H9 (cell line): ENCODE measurements at regions not wholly inside any gene's neighbourhood (a gene's known extent, or its start where the extent isn't known, plus 50 kb on each side); places are given as distances from the start of the nearest gene placed in this dataset.

Experiments used
- DNase-seq: peaks from one replicate; pipeline ENCODE4 v3.0.0-alpha.2; 2017
- H2AFZ ChIP-seq: one replicate; pipeline ENCODE4 v1.6.1; 2013; ENCODE audit warnings: mild to moderate bottlenecking, low read length, control low read depth, moderate library complexity
- H2AK5ac ChIP-seq: 2 replicates; pipeline ENCODE4 v1.6.1; 2013; ENCODE audit warnings: low read length, control low read depth, mixed read lengths; ENCODE audit not compliant: insufficient read length
- H2BK120ac ChIP-seq: one replicate; pipeline ENCODE4 v1.6.1; 2013; ENCODE audit warnings: low read depth, mild to moderate bottlenecking, low read length, control low read depth, inconsistent platforms; ENCODE audit not compliant: poor library complexity, severe bottlenecking
- H2BK12ac ChIP-seq: 2 replicates; pipeline ENCODE4 v1.6.1; 2013; ENCODE audit warnings: low read length, control low read depth, mixed read lengths, low read depth; ENCODE audit not compliant: insufficient read length
- H2BK15ac ChIP-seq: 2 replicates; pipeline ENCODE4 v1.6.1; 2013; ENCODE audit warnings: low read depth, low read length, control low read depth
- H2BK20ac ChIP-seq: one replicate; pipeline ENCODE4 v1.6.1; 2013; ENCODE audit warnings: low read depth, mild to moderate bottlenecking, low read length, control low read depth, inconsistent platforms; ENCODE audit not compliant: poor library complexity, severe bottlenecking
- H2BK5ac ChIP-seq: 2 replicates; pipeline ENCODE4 v1.6.1; 2013; ENCODE audit warnings: low read length, control low read depth, mixed read lengths; ENCODE audit not compliant: insufficient read length
- H3K14ac ChIP-seq: 2 replicates; pipeline ENCODE4 v1.6.1; 2013; ENCODE audit warnings: low read length, control low read depth; ENCODE audit not compliant: insufficient read depth
- H3K18ac ChIP-seq: 2 replicates; pipeline ENCODE4 v1.6.1; 2013; ENCODE audit warnings: low read depth, mild to moderate bottlenecking, mixed read lengths, low read length, control low read depth; ENCODE audit not compliant: insufficient read length
- H3K23ac ChIP-seq: 2 replicates; pipeline ENCODE4 v1.6.1; 2013; ENCODE audit warnings: low read length, control low read depth, mixed read lengths, low read depth; ENCODE audit not compliant: insufficient read length
- H3K23me2 ChIP-seq: 2 replicates; pipeline ENCODE4 v1.6.1; 2013; ENCODE audit warnings: low read depth, mild to moderate bottlenecking, mixed read lengths, low read length, control low read depth; ENCODE audit not compliant: insufficient read length, poor library complexity, severe bottlenecking
- H3K27ac ChIP-seq: 2 replicates; pipeline ENCODE4 v1.5.1; 2013; ENCODE audit warnings: low read length, control low read depth, mixed read lengths, low read depth; ENCODE audit not compliant: insufficient read length
- H3K27me3 ChIP-seq: 2 replicates; pipeline ENCODE4 v1.6.1; 2013; ENCODE audit warnings: low read length, control low read depth, inconsistent platforms; ENCODE audit not compliant: insufficient read depth
- H3K4ac ChIP-seq: 2 replicates; pipeline ENCODE4 v1.6.1; 2013; ENCODE audit warnings: low read depth, mild to moderate bottlenecking, control low read depth, inconsistent platforms, low read length, moderate library complexity
- H3K4me1 ChIP-seq: 2 replicates; pipeline ENCODE4 v1.6.1; 2013; ENCODE audit warnings: low read length, control low read depth, inconsistent platforms; ENCODE audit not compliant: insufficient read depth
- H3K4me2 ChIP-seq: 2 replicates; pipeline ENCODE4 v1.6.1; 2013; ENCODE audit warnings: low read length, control low read depth, mixed read lengths; ENCODE audit not compliant: insufficient read length, insufficient read depth
- H3K56ac ChIP-seq: 2 replicates; pipeline ENCODE4 v1.6.1; 2013; ENCODE audit warnings: low read depth, mild to moderate bottlenecking, mixed read lengths, low read length, control low read depth; ENCODE audit not compliant: insufficient read length
- H3K79me1 ChIP-seq: 2 replicates; pipeline ENCODE4 v1.6.1; 2013; ENCODE audit warnings: low read depth, mild to moderate bottlenecking, moderate library complexity, low read length, control low read depth, inconsistent platforms; ENCODE audit not compliant: insufficient read depth, poor library complexity, severe bottlenecking
- H3K79me2 ChIP-seq: 2 replicates; pipeline ENCODE4 v1.6.1; 2013; ENCODE audit warnings: low read length, control low read depth, inconsistent platforms; ENCODE audit not compliant: insufficient read depth
- H3K9ac ChIP-seq: 2 replicates; pipeline ENCODE4 v1.6.1; 2013; ENCODE audit warnings: low read length, control low read depth, mixed read lengths; ENCODE audit not compliant: insufficient read length; ENCODE audit errors: extremely low read depth
- H3K9me3 ChIP-seq: one replicate; pipeline ENCODE4 v1.6.1; 2013; ENCODE audit warnings: low read depth, low read length, inconsistent platforms; ENCODE audit not compliant: control insufficient read depth
- H3T11ph ChIP-seq: one replicate; pipeline ENCODE4 v1.6.1; 2013; ENCODE audit warnings: mild to moderate bottlenecking, low read length, control low read depth, inconsistent platforms
- H4K20me1 ChIP-seq: one replicate; pipeline ENCODE4 v1.6.1; 2013; ENCODE audit not compliant: control insufficient read depth, insufficient read length, insufficient read depth
- H4K5ac ChIP-seq: 2 replicates; pipeline ENCODE4 v1.6.1; 2013; ENCODE audit warnings: low read depth, mild to moderate bottlenecking, mixed read lengths, low read length, control low read depth; ENCODE audit not compliant: insufficient read length
- H4K8ac ChIP-seq: replicated peaks from 2 replicates; pipeline ENCODE4 v1.6.1; 2013; ENCODE audit warnings: low read length, control low read depth, mixed read lengths, low read depth; ENCODE audit not compliant: insufficient read length
- H4K91ac ChIP-seq: 2 replicates; pipeline ENCODE4 v1.6.1; 2013; ENCODE audit warnings: low read depth, mild to moderate bottlenecking, moderate library complexity, mixed read lengths, low read length, control low read depth; ENCODE audit not compliant: insufficient read length
- H3K27ac Mint-ChIP-seq, 3 experiments: 2 replicates in 2 of 3; 3 replicates in 1 of 3; pipeline ENCODE4 v1.8.0; 2020 to 2021; ENCODE audit warnings: mixed read lengths in 3 of 3, mild to moderate bottlenecking in 1 of 3, moderate library complexity in 1 of 3
- H3K27me3 Mint-ChIP-seq: 2 replicates; pipeline ENCODE4 v1.8.0; 2021; ENCODE audit warnings: low read depth, mild to moderate bottlenecking, moderate library complexity, mixed read lengths
- H3K36me3 Mint-ChIP-seq, 3 experiments: 2 replicates in 2 of 3; 3 replicates in 1 of 3; pipeline ENCODE4 v1.8.0; 2020 to 2021; ENCODE audit warnings: low read depth in 3 of 3, mixed read lengths in 3 of 3; ENCODE audit not compliant: insufficient read depth in 1 of 3
- H3K4me1 Mint-ChIP-seq, 2 experiments: 2 replicates each; pipeline ENCODE4 v1.8.0; 2020; ENCODE audit warnings: mixed read lengths in 2 of 2
- H3K4me3 Mint-ChIP-seq, 2 experiments: 2 replicates in 1 of 2; 3 replicates in 1 of 2; pipeline ENCODE4 v1.8.0; 2020 to 2021; ENCODE audit warnings: mild to moderate bottlenecking in 2 of 2, mixed read lengths in 2 of 2, moderate library complexity in 1 of 2
- H3K9me3 Mint-ChIP-seq, 2 experiments: 2 replicates in 1 of 2; 3 replicates in 1 of 2; pipeline ENCODE4 v1.8.0; 2020; ENCODE audit warnings: mild to moderate bottlenecking in 2 of 2, mixed read lengths in 2 of 2, moderate library complexity in 1 of 2
- CTCF ChIP-seq: fragments of 200-600 bp; sonication (generic); conservative IDR thresholded peaks from 3 replicates; pipeline ENCODE4 v1.8.0; 2021; ENCODE audit warnings: antibody characterized with exemption, mild to moderate bottlenecking
- WGBS: extraction: QIAGEN DNeasy Blood & Tissue Kit; methylation state at CpG from one replicate; pipeline ENCODE4 v1.1.7; 2013; ENCODE audit warnings: missing lambda C conversion rate, low lambda C conversion rate, mixed read lengths; ENCODE audit not compliant: insufficient read length; ENCODE audit errors: extremely low coverage; 5-methylcytosine and 5-hydroxymethylcytosine counted together

- Histone ChIP-seq H3K14ac (no peak overlapping the region), H2AK5ac (no peak overlapping the region), H2BK5ac (no peak overlapping the region), H3K79me2 (no peaks in the 10 kb centered on the region), H3K23me2 (no peaks in the 10 kb centered on the region), H2BK20ac (no peak overlapping the region), H3K4me2 (no peak overlapping the region), H3K9me3 (no peaks in the 10 kb centered on the region), H3K4me1 (no peaks in the 10 kb centered on the region; the same call in 1 of the 2 replicates), H2BK15ac (no peak overlapping the region), H2BK120ac (no peak overlapping the region), H3K56ac (no peak overlapping the region), H3K18ac (no peak overlapping the region), H4K91ac (no peak overlapping the region), H4K5ac (no peak overlapping the region), H4K8ac (no peak overlapping the region), H3K9ac (no peak overlapping the region), H4K20me1 (no peaks in the 10 kb centered on the region), H3K79me1 (no peaks in the 10 kb centered on the region), H3K4ac (no peak overlapping the region), H3T11ph (no peak overlapping the region), H3K27me3 (no peaks in the 10 kb centered on the region), H3K27ac (no peak overlapping the region), H2AFZ (no peak overlapping the region), H3K23ac (no peak overlapping the region), H2BK12ac (no peak overlapping the region)
- H3K4me3 Mint-ChIP-seq: no peak overlapping the region
- no peak for DNase-seq
- H3K36me3 Mint-ChIP-seq: no peaks in the 10 kb centered on the region
- TF ChIP-seq CTCF: no peak
- H3K9me3 Mint-ChIP-seq: no peaks in the 10 kb centered on the region
- no CpG with 5 or more reads among the region's 6 CpGs for WGBS
- no peaks in the 10 kb centered on the region for H3K27me3 Mint-ChIP-seq
- H3K27ac Mint-ChIP-seq: peak overlapping the region in 2 of 3 experiments; percentile 24 to 45; a peak in 2 of 7 replicates
- peaks cover 24 to 28% of the 10 kb centered on the region in 2 experiments for H3K4me1 Mint-ChIP-seq
These were observed 269.4 kb upstream of the NOVA1 start for GRCh38 chr14:26867171-26867757.
